WI38 (cell line): ENCODE measurements at regions not wholly inside any gene's neighbourhood (a gene's known extent, or its start where the extent isn't known, plus 50 kb on each side); places are given as distances from the start of the nearest gene placed in this dataset.
"Not testable (repeated sequence)": the region's sequence is repeated elsewhere in the genome, so short reads cannot be mapped to it uniquely, and the experiment has no call there.

ENCODE experiments used
- H3K4me3 ChIP-seq: 2 replicates; pipeline ENCODE4 v1.5.1; 2011; ENCODE audit warnings: low read depth, mild to moderate bottlenecking, control low read depth, low read length
- TF ChIP-seq, protein P1 (sequence below): IDR thresholded peaks from 2 replicates; pipeline ENCODE4 v1.5.1; 2012; ENCODE audit warnings: low read depth, mild to moderate bottlenecking, control low read depth, low read length

DNA sequence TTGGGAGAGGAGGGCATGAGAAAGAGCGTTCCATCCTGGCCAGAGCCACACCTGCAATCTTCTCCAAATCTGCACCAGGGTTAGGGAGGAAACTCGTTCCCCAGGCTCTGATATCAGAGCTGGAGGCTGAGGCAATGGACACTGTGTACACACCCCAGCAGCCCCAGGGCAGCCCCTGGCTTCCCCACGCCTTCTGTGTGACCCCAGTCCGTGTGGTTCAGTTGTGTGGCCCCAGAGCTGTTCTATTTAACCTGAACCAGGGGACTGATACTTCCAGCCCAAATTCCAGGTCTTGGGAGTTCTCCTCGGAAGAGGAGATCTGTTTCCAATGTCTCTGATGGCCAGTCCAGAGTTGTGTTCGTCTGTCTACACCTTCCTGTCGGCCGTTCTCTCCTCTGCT is 242.6 kb upstream of the EXOC2 start:
- no peak overlapping the region for H3K4me3 ChIP-seq
- TF ChIP-seq, protein P1, sequence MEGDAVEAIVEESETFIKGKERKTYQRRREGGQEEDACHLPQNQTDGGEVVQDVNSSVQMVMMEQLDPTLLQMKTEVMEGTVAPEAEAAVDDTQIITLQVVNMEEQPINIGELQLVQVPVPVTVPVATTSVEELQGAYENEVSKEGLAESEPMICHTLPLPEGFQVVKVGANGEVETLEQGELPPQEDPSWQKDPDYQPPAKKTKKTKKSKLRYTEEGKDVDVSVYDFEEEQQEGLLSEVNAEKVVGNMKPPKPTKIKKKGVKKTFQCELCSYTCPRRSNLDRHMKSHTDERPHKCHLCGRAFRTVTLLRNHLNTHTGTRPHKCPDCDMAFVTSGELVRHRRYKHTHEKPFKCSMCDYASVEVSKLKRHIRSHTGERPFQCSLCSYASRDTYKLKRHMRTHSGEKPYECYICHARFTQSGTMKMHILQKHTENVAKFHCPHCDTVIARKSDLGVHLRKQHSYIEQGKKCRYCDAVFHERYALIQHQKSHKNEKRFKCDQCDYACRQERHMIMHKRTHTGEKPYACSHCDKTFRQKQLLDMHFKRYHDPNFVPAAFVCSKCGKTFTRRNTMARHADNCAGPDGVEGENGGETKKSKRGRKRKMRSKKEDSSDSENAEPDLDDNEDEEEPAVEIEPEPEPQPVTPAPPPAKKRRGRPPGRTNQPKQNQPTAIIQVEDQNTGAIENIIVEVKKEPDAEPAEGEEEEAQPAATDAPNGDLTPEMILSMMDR, result no peak

GRCh38 chr6:934686-935085 is 241.7 kb upstream of the EXOC2 start:
- H3K4me3 ChIP-seq, result no peak overlapping the region
- TF ChIP-seq, protein P1, result no peak

- H3K4me3 ChIP-seq, result not testable (repeated sequence)
These were observed 239.0 kb upstream of the EXOC2 start for GRCh38 chr6:931919-932318.

DNA sequence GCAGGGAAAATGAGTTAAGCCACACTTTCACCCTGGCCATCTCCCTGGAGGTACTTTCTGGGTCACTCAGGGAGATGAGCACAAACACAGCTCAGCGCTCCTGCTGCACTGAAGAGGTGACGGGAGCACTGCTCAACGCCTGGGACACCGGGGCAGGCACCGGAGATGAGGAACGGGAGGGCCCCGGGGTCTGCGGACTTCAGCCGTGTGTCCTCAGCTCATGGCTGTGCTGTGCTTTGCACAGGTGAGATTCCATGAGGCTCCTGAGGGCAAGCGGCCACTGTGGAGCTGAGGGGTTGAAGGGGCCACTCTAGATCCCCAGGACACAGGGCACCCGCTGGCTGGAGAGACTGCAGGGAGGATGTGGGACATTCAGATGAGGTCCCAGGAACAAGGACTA is 234.2 kb upstream of the EXOC2 start:
- TF ChIP-seq, protein P1, result no peak
- no peak overlapping the region for H3K4me3 ChIP-seq

GRCh38 chr6:925656-926213 is 232.8 kb upstream of the EXOC2 start:
- TF ChIP-seq, protein P1, result no peak
- H3K4me3 ChIP-seq, result no peak overlapping the region

GRCh38 chr6:924661-925060 is 231.7 kb upstream of the EXOC2 start:
- H3K4me3 ChIP-seq, result no peak overlapping the region
- TF ChIP-seq, protein P1, result no peak

DNA sequence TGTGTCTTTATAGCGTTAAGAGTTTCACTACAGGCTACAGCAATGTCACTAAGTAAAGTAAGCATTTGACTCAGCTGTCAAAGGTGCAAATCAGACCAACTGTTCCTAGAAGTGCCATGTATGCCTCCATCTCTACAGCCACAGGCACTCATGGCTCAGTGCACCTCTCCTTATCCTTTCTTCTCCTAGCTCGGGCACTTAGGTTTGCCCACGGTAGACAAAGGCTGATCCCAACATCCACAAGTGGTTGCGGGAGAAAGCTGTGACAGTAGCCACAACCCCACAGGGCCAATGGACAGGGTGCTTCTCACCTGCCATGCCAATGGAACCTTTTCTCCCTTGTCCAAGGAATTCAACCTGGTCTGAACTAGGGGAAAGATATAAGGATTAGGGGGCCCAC is 228.5 kb upstream of the EXOC2 start:
- H3K4me3 ChIP-seq, result no peak overlapping the region
- TF ChIP-seq, protein P1, result no peak

- no peak overlapping the region for H3K4me3 ChIP-seq
- TF ChIP-seq, protein P1, result no peak
These were observed 227.6 kb upstream of the EXOC2 start for GRCh38 chr6:920512-920911.
